Urinary bladder (tissue), 3 donors: ENCODE measurements at regions not wholly inside any gene's neighbourhood (a gene's known extent, or its start where the extent isn't known, plus 50 kb on each side); places are given as distances from the start of the nearest gene placed in this dataset.
A peak's percentile ranks its signal among the peaks of the same experiment; 100 is the strongest.

Source experiments
- DNase-seq: peaks from one replicate; pipeline ENCODE4 v3.0.0-alpha.2; 2015; ENCODE audit errors: extremely low spot score
- H3K27ac ChIP-seq: one replicate; pipeline ENCODE4 v1.5.1; 2013; ENCODE audit warnings: low read depth, mild to moderate bottlenecking, moderate library complexity
- H3K36me3 ChIP-seq: one replicate; pipeline ENCODE4 v1.6.1; 2013; ENCODE audit warnings: mild to moderate bottlenecking, moderate library complexity; ENCODE audit not compliant: insufficient read depth
- H3K4me1 ChIP-seq: one replicate; pipeline ENCODE4 v1.6.1; 2013; ENCODE audit warnings: mild to moderate bottlenecking, moderate library complexity; ENCODE audit not compliant: insufficient read depth
- H3K4me3 ChIP-seq: one replicate; pipeline ENCODE4 v1.5.1; 2013; ENCODE audit warnings: low read depth, low read length
- WGBS: extraction: QIAGEN DNeasy Blood & Tissue Kit; methylation state at CpG from one replicate; pipeline ENCODE4 v1.1.7; 2013; 5-methylcytosine and 5-hydroxymethylcytosine counted together
- donor health status: healthy with polysubstance abuse.
- donor health status: healthy.

GRCh38 chr16:66315210-66315825, 51.2 kb upstream of the CDH5 start:
- Histone ChIP-seq H3K4me3 (no peak overlapping the region), H3K36me3 (no peaks in the 10 kb centered on the region), H3K27ac (no peak overlapping the region), H3K4me1 (no peaks in the 10 kb centered on the region)
- 10% methylated on average over 6 of the region's 6 CpGs for WGBS
- peak; percentile 42 for DNase-seq

DNA sequence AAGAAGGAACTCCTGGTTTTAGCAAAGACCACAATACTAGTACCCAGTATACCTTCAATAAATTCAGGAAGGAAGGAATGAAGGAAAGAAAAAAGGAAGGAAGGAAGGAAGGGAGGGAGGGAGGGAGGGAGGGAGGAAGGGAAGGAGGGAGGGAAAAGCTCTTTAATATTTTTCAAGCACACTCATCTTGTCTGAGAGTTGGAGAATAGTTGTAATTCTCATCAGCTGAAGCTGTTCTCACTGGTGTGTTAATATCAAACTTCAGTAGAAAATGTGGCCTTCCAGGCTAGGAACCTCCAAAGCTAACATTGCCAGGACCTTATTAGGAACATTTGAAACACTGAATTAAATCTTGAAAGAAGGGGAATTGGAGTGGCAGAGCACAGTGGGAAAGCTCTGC, 55.2 kb upstream of the CDH5 start:
- Histone ChIP-seq H3K36me3 (no peaks in the 10 kb centered on the region), H3K27ac (no peak overlapping the region), H3K4me3 (no peak overlapping the region), H3K4me1 (no peaks in the 10 kb centered on the region)
- no peak for DNase-seq

DNA sequence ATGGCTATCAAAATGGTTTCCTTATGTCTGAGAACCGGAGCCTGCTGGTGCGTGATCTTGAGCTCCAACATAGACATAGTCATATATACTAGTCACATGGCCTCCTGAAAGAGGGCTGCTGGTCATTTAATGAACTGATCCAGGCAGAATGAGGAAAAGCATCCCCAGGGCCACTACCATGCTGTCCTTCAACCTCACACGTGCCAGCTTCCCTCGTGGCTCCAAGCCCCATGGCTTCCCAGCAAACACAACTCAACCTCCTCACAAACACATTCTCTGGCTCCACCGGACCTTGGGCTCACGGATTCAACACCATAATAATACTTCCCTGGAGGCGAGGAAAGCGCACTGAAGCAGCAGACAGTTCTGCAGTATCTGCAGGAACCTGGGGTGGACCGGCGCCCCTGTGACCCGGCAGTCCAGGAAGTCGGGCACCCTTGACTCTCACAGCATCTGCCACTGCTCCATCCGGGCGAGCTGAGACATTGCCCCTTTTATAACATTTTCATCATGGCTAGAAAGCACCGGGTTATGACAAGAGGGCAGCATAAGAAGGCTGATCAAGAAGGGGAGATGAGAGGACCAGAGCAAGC, 57.2 kb upstream of the CDH5 start:
- Histone ChIP-seq H3K4me3 (no peak overlapping the region), H3K4me1 (no peaks in the 10 kb centered on the region), H3K36me3 (no peaks in the 10 kb centered on the region), H3K27ac (no peak overlapping the region)
- 93% methylated on average over 15 of the region's 15 CpGs for WGBS
- DNase-seq, result no peak

GRCh38 chr16:66308096-66308495, 58.4 kb upstream of the CDH5 start:
- DNase-seq, result no peak

DNA sequence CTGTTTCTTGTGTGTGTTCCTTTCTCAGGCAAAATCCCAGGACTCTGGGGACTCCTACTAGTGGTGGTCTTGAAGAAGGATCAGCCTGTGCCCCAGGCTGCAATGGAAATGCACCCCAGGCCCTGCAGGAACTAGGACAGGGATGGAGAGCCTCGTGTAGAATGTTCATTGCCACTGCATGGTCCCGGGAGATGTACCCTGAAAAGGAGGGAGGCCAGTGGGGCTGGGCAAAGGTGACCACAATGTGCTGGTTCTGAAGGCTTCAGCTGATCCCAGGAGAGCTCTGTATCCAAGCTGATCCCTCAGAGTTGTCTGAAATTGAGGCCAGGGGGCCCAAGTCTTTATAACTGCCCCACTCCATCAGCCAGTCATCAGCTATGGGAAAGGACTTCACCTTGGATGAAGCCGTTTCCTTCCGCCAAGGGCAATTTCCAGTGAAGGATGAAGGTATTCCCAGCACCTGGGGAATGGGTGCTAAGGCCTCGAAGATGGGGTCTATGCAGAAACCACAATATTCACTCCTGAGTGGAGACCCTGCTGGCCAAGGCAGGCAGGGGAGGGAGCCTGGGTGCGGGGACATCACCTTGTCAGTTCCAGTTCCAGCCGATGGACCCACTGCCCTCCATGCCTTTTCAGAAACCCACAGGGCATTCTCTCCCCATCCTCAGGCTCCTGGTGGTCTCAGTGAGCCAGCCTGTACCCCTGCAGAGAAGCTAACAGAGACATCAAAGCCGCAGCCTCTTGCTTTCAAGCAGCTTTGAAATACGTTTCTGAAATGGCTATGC, 59.9 kb upstream of the CDH5 start:
- H3K4me1 ChIP-seq, result no peaks in the 10 kb centered on the region
- DNase-seq, result no peak
- H3K27ac ChIP-seq, result no peak overlapping the region
- 92% methylated on average over 9 of the region's 9 CpGs for WGBS
- H3K4me3 ChIP-seq, result no peak overlapping the region
- H3K36me3 ChIP-seq, result no peaks in the 10 kb centered on the region

More at GRCh38 chr16:66308096-66308495, 58.4 kb upstream of the CDH5 start:
- 96% methylated on average over 5 of the region's 5 CpGs for WGBS
- Histone ChIP-seq H3K36me3 (no peaks in the 10 kb centered on the region), H3K27ac (no peak overlapping the region), H3K4me1 (no peaks in the 10 kb centered on the region), H3K4me3 (no peak overlapping the region)

GRCh38 chr16:66304961-66305360, 61.5 kb upstream of the CDH5 start:
- H3K36me3 ChIP-seq, result no peaks in the 10 kb centered on the region
- H3K4me3 ChIP-seq, result no peak overlapping the region
- WGBS, result 89% methylated on average over 3 of the region's 3 CpGs
- no peak overlapping the region for H3K27ac ChIP-seq
- no peak for DNase-seq
- H3K4me1 ChIP-seq, result no peaks in the 10 kb centered on the region

DNA sequence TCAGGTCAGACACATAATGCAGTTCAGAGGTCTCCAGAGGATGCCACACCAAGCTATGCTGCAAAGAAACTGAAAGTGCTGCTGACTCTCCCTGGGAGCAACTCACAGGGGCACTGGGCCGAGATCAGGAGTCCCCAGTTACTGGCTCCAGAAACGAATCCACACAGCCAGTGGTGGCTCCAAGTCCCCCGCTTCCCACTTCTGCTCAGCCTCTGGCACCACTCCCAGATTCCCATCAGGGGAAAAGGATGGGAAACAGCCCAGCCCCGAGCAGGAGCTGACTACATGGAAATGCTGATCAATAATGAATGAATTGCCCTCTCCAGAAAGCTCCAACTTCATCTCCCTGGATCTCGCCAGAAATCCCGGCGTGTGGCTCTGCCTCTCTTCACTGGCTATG, 62.3 kb upstream of the CDH5 start:
- no peak overlapping the region for H3K4me3 ChIP-seq
- no peak for DNase-seq
- H3K4me1 ChIP-seq, result no peaks in the 10 kb centered on the region
- no peak overlapping the region for H3K27ac ChIP-seq
- H3K36me3 ChIP-seq, result no peaks in the 10 kb centered on the region
- 32% methylated on average over 7 of the region's 7 CpGs for WGBS

DNA sequence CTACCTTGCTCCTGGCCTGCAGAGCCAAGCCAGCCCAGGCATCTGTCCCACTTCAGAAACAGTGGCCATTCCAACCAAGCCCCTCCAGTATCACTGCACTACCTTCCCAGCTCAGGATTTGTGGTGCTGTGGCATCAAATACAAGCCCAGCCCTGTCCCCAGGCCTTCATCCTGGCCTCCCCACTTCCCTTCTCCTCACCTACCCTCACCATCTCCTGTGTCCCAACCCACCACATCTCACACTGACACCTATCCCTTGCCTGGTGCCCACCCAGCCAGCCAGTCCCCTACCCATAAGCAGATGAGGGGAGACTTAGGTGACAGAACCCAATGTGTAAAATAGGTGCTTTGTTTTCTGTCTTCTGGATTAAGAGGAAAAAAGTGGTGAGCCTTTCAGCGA, 66.0 kb upstream of the CDH5 start:
- Histone ChIP-seq H3K27ac (no peak overlapping the region), H3K36me3 (no peaks in the 10 kb centered on the region), H3K4me1 (no peaks in the 10 kb centered on the region), H3K4me3 (no peak overlapping the region)
- DNase-seq, result no peak
- WGBS, result 46% methylated on average over 1 of the region's 1 CpG

DNA sequence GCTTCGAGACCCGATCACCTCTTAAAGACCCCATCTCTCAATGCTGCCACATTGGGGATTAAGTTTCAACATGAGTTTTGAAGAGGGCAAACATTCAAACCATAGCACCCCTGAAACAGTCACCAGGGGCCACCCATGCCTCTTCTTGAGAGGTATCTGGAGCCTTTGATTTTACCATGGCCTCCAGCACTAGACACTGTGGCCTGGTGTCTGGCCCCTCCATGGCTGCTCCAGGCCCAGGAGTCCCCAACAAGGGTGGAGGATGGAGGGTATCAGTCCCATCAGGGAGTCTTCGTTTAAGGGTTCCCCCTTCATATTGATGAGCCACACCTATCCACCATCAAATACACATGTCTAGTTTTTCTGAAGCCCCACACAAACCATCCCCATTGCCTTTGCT, 66.5 kb upstream of the CDH5 start:
- Histone ChIP-seq H3K4me3 (no peak overlapping the region), H3K27ac (no peak overlapping the region), H3K36me3 (no peaks in the 10 kb centered on the region), H3K4me1 (no peaks in the 10 kb centered on the region)
- WGBS, result over 99% methylated on average over 3 of the region's 3 CpGs
- DNase-seq, result no peak

GRCh38 chr16:66299349-66299748, 67.1 kb upstream of the CDH5 start:
- no peak overlapping the region for H3K27ac ChIP-seq

DNA sequence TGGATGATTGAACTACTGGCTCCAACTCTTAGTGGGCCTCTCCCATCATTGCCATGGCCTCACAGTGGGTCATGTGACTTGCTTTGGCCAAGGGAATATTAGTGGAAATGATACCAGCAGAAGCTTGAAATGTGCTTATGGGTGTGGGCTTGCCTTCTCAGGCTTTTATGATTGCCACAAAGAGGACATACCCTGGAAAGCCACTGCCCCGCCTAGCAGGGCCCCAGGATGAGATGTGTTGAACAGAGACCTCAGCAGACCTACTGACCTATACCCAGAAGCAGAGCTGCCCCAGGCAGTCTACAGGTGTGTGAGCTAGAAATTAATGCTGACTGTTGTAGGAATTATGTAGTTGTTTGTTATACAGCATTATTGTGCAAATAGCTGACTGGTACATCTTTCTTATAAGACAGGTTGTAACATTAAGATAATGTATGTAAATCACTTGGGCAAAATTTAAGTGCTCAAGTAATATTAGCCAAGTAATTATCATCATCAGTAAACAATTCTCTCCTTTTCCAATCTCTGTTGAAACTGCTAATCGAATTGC, 67.8 kb upstream of the CDH5 start:
- H3K4me3 ChIP-seq, result no peak overlapping the region
- no peak for DNase-seq
- H3K36me3 ChIP-seq, result no peaks in the 10 kb centered on the region
- H3K4me1 ChIP-seq, result no peaks in the 10 kb centered on the region
- WGBS, result 92% methylated on average over 2 of the region's 2 CpGs
- no peak overlapping the region for H3K27ac ChIP-seq

More at GRCh38 chr16:66299349-66299748, 67.1 kb upstream of the CDH5 start:
- DNase-seq, result no peak
- Histone ChIP-seq H3K36me3 (no peaks in the 10 kb centered on the region), H3K4me1 (no peaks in the 10 kb centered on the region), H3K4me3 (no peak overlapping the region)
- WGBS, result 71% methylated on average over 1 of the region's 1 CpG

DNA sequence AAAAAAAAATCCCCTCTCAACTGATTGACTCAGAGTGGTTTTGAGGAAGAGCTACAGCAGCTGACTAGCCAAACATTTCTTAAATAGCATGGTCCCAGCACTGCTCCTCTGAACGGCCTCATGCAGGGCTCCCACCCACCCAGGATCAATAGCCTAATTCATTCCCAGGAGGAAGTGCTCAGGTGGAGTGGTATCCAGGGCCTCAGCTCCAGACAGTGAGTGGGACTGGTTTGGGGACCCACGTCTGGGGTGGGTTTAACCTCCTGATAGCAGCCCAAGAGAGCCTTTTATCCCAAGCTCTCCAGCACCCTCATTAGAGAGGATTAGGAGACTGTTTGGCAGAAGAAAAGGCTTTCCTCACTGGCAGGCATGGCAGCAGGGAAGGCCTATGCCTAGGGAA, 68.5 kb upstream of the CDH5 start:
- no peak overlapping the region for H3K4me3 ChIP-seq
- no peaks in the 10 kb centered on the region for H3K4me1 ChIP-seq
- DNase-seq, result no peak
- no peak overlapping the region for H3K27ac ChIP-seq
- 63% methylated on average over 2 of the region's 2 CpGs for WGBS
- no peaks in the 10 kb centered on the region for H3K36me3 ChIP-seq

DNA sequence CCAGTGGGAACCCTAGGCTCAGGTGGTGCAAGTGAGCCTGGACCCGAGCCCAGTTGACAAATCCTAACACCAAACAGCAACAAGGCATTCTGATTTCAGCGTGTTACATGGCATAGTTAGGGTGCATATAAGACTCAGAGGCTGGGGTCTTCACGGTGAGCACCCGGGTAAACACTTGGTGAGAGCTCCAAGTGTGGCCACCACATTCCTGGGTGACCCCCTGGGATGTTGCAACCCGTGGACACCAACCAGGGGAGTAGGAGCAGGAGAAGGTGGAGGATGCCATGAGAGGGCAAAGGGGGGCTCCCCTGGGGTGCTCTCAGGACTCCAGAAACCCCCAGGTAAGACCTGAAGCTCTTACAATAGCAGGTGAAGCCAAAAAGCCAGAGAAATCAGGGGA, 69.9 kb upstream of the CDH5 start:
- no peak for DNase-seq
- Histone ChIP-seq H3K4me3 (no peak overlapping the region), H3K36me3 (no peaks in the 10 kb centered on the region), H3K4me1 (no peaks in the 10 kb centered on the region), H3K27ac (no peak overlapping the region)
- WGBS, result 81% methylated on average over 5 of the region's 5 CpGs
